HepG2 (cell line): ENCODE measurements at regions not wholly inside any gene's neighbourhood (a gene's known extent, or its start where the extent isn't known, plus 50 kb on each side); places are given as distances from the start of the nearest gene placed in this dataset.
"Not testable (repeated sequence)": the region's sequence is repeated elsewhere in the genome, so short reads cannot be mapped to it uniquely, and the experiment has no call there.

ENCODE experiments used
- ATAC-seq: fragments of 200-7000 bp; cut with Tn5 transposase; 3 replicates; pipeline ENCODE4 v1.9.1; 2020; ENCODE audit warnings: mild to moderate bottlenecking, moderate library complexity
- BruUV-seq: library from RNA; stranded (reverse); fragments of 400-500 nt; replicated peaks from 2 replicates; lab custom pipeline; 2021; lab: Mats Ljungman, UMichigan
- CTCF ChIA-PET: fragments of 300-600 bp; formaldehyde crosslinking; extraction: SDS; loops from one replicate; lab custom pipeline; 2021; ENCODE audit warnings: low total read pairs, inconsistent platforms, low intra/inter-chr PET ratio; lab: Yijun Ruan, JAX
- POLR2A ChIA-PET: fragments of 350-600 bp; sonication (Branson Sonifier 250); formaldehyde crosslinking; loops from one replicate; lab custom pipeline; 2020; ENCODE audit warnings: antibody characterized with exemption, inconsistent platforms; lab: Yijun Ruan, JAX
- DNase-seq: peaks from one replicate; pipeline ENCODE4 v3.0.0-alpha.2; 2015; ENCODE audit warnings: low spot score
- FAIRE-seq: peaks from 3 replicates; lab custom pipeline; 2011; peaks lifted over from hg19 to GRCh38; lab: Jason Lieb, UNC
- H2AFZ ChIP-seq: one replicate; pipeline ENCODE4 v1.6.1; 2011; ENCODE audit warnings: low read length, inconsistent platforms
- H3K27ac ChIP-seq: fragments of 300-600 bp; 3 replicates; pipeline ENCODE4 v1.8.0; 2011; ENCODE audit warnings: mixed run types, mild to moderate bottlenecking, mixed read lengths, low read length, inconsistent platforms; ENCODE audit not compliant: insufficient read depth; ENCODE audit errors: extremely low read length
- H3K27me3 ChIP-seq, 2 experiments: fragments of 200-600 bp in 1 of 2; 2 replicates in 1 of 2; 3 replicates in 1 of 2; pipeline versions ENCODE4 v1.6.0 to v1.8.0; 2011; ENCODE audit warnings: low read length in 2 of 2, mild to moderate bottlenecking in 2 of 2, moderate library complexity in 2 of 2, inconsistent platforms in 1 of 2; ENCODE audit not compliant: insufficient read depth in 2 of 2, control insufficient read depth in 1 of 2
- H3K36me3 ChIP-seq, 2 experiments: fragments of 200-600 bp in 1 of 2; replicated peaks in 1 of 2; 2 replicates in 1 of 2; 3 replicates in 1 of 2; pipeline versions ENCODE4 v1.5.1 to v1.8.0; 2011; ENCODE audit warnings: low read length in 2 of 2, inconsistent platforms in 1 of 2; ENCODE audit not compliant: insufficient read depth in 2 of 2, control insufficient read depth in 1 of 2
- H3K4me1 ChIP-seq: 2 replicates; pipeline ENCODE4 v1.5.1; 2012; ENCODE audit warnings: low read length, inconsistent platforms; ENCODE audit not compliant: insufficient read depth
- H3K4me2 ChIP-seq: 2 replicates; pipeline ENCODE4 v1.6.0; 2011; ENCODE audit warnings: low read depth, low read length, inconsistent platforms
- H3K4me3 ChIP-seq, 3 experiments: fragments of 200-600 bp in 1 of 3; sonication (generic), shearing (Covaris generic) in 1 of 3; replicated peaks in 1 of 3; 2 replicates each; pipeline ENCODE4 v1.5.1; 2011 to 2016; ENCODE audit warnings: low read length in 3 of 3, inconsistent platforms in 2 of 3, low read depth in 2 of 3, mild to moderate bottlenecking in 2 of 3, control low read depth in 1 of 3, mixed read lengths in 1 of 3; ENCODE audit not compliant: insufficient read depth in 1 of 3
- H3K79me2 ChIP-seq: one replicate; pipeline ENCODE4 v1.6.1; 2011; ENCODE audit warnings: low read length, inconsistent platforms; ENCODE audit not compliant: insufficient read depth
- H3K9ac ChIP-seq: 2 replicates; pipeline ENCODE4 v1.6.0; 2011; ENCODE audit warnings: mild to moderate bottlenecking, low read depth, low read length, inconsistent platforms; ENCODE audit not compliant: insufficient read depth
- H3K9me3 ChIP-seq: 2 replicates; pipeline ENCODE4 v1.5.1; 2012; ENCODE audit warnings: mild to moderate bottlenecking, low read length
- H4K20me1 ChIP-seq: 2 replicates; pipeline ENCODE4 v1.6.0; 2011; ENCODE audit warnings: inconsistent platforms, mild to moderate bottlenecking, low read length, moderate library complexity; ENCODE audit not compliant: insufficient read depth
- JARID2 ChIP-seq: sonication (generic); formaldehyde crosslinking; IDR thresholded peaks from 2 replicates; pipeline ENCODE4 v1.8.1; 2023; ENCODE audit warnings: missing genetic modification reagents, inconsistent platforms; ENCODE audit not compliant: insufficient replicate concordance
- MTF2 ChIP-seq: sonication (generic); formaldehyde crosslinking; IDR thresholded peaks from 2 replicates; pipeline ENCODE4 v1.5.0; 2020; ENCODE audit warnings: missing genetic modification reagents, borderline replicate concordance
- NR2F6 ChIP-seq, 2 experiments: IDR thresholded peaks; 2 replicates each; pipeline ENCODE4 v1.6.1; 2016; ENCODE audit warnings: antibody characterized with exemption in 1 of 2, mild to moderate bottlenecking in 1 of 2
- RFX1 ChIP-seq: fragments of 450-650 bp; IDR thresholded peaks from 2 replicates; pipeline ENCODE4 v1.6.1; 2017
- SYNCRIP ChIP-seq: fragments of 200-400 bp; formaldehyde crosslinking; IDR thresholded peaks from 2 replicates; pipeline ENCODE4 v1.6.1; 2018; ENCODE audit warnings: mild to moderate bottlenecking, low read depth, low read length; ENCODE audit not compliant: insufficient read depth
- ZKSCAN8 ChIP-seq: IDR thresholded peaks from 2 replicates; pipeline ENCODE4 v1.6.1; 2016; ENCODE audit warnings: borderline replicate concordance, missing genetic modification reagents, missing compliant biosample characterization
- ZNF260 ChIP-seq: sonication (generic); formaldehyde crosslinking; IDR thresholded peaks from 2 replicates; pipeline ENCODE4 v1.4.0; 2020; ENCODE audit warnings: missing genetic modification reagents, low read depth, mild to moderate bottlenecking, borderline replicate concordance
- WGBS: methylation state at CpG from one replicate; pipeline ENCODE4 v1.1.6; 2017; ENCODE audit warnings: low lambda C conversion rate; 5-methylcytosine and 5-hydroxymethylcytosine counted together
- in situ Hi-C: cut with HindIII; loops from 2 replicates; pipeline ENCODE4 v1.10.0; 2017; ENCODE audit warnings: low pct_unique_long_range_greater_than_20kb; ENCODE audit not compliant: extremely low pct_ligation_motif_present
- intact Hi-C: fragments of 100-400 bp; cut with micrococcal nuclease; formaldehyde crosslinking; loops from one replicate; pipeline ENCODE4 v1.10.0; 2022; ENCODE audit not compliant: unreplicated experiment
- TF ChIP-seq, protein P1 (sequence below): sonication (generic); formaldehyde crosslinking; IDR thresholded peaks from 2 replicates; pipeline ENCODE4 v1.5.0; 2020; ENCODE audit warnings: missing genetic modification reagents

DNA sequence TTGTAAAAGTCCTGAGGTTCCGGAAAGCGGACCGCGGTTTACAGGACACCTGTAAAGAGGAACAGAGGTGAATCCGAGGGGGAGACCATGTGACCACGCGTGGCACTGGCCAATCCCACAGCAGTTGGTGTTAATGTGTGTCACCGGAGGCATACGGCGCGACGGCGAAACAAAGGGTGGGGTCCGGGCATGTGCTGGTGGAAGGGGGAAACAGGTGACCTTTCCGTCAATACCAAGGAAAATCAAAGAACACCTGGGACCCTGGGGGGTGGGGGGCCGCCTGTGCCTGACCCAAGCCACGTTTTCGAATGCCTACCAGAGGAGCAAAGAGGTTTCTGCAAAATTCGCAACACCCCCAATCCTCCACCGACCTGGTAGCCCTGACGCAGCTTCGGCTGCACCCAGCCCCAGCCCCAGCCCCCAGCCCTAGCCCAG is 482.3 kb downstream of the SPATA31A7 start:
- H3K79me2 ChIP-seq, DNase-seq, H3K9ac ChIP-seq, in situ Hi-C loops, POLR2A ChIA-PET, H3K36me3 ChIP-seq, H3K4me2 ChIP-seq, intact Hi-C loops, H4K20me1 ChIP-seq, FAIRE-seq, CTCF ChIA-PET, H3K27me3 ChIP-seq, H3K9me3 ChIP-seq, H2AFZ ChIP-seq, H3K4me1 ChIP-seq, H3K27ac ChIP-seq, H3K4me3 ChIP-seq, BruUV-seq, ATAC-seq: not testable (repeated sequence)
- 65% methylated on average over 21 of the region's 22 CpGs for WGBS

DNA sequence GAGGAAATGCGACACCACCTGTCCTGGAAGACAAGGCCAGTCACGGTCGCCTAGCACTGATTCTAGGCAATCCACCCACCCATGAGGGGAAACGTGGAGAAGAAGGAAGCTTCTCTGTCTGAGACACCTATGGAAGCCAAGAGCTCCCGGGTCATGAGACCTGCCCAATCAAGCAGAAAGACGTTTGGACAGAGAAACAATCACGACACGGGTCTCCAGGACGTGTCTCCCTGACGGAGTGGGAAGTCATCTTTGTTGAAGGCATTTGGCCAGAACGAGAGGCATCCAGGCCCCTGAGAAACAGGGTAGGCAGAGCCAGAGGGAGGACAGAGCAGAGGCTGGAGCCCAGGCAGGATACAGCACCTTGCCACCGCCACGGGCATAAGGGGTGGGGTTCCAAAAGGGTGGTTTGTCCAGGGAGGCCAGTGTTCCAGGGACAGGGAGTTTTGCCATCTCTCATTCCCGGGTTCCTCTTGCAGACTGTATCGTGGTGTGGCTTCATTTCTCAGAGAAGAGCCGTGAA is 482.9 kb downstream of the SPATA31A7 start:
- ATAC-seq, H3K27me3 ChIP-seq, POLR2A ChIA-PET, H3K27ac ChIP-seq, H3K4me2 ChIP-seq, FAIRE-seq, H3K9me3 ChIP-seq, H3K9ac ChIP-seq, BruUV-seq, H3K4me1 ChIP-seq, intact Hi-C loops, H4K20me1 ChIP-seq, H2AFZ ChIP-seq, H3K36me3 ChIP-seq, CTCF ChIA-PET, H3K4me3 ChIP-seq, DNase-seq, in situ Hi-C loops, H3K79me2 ChIP-seq: not testable (repeated sequence)
- 36% methylated on average over 11 of the region's 16 CpGs for WGBS

DNA sequence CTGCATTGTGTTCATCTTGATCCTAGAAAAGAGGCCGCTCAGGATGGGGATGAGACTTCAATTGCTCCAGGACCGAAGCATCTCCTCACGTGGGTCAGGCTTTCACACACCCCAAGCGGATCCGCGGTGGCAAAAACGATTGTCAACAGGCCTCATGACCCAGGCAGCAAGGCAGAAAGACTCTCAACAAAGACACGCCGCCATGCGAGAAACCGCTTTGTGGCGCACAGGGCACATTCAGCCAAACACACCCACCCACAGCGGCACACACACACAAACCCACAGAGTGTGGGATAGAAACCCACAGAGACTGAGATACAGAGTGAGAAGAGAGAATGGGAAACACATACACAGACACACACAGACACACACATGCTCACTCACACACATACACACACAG is 483.4 kb downstream of the SPATA31A7 start:
- H3K79me2 ChIP-seq: no peaks in the 10 kb centered on the region
- no peaks in the 10 kb centered on the region for H3K4me1 ChIP-seq
- ChIA-PET CTCF (no interaction called here), POLR2A (no interaction called here)
- in situ Hi-C loops: no loop called here
- H3K9ac ChIP-seq: no peak overlapping the region
- 69% methylated on average over 6 of the region's 13 CpGs for WGBS
- no peak overlapping the region for H2AFZ ChIP-seq
- no peak overlapping the region for H3K27ac ChIP-seq
- DNase-seq (no peak), ATAC-seq (no peak), FAIRE-seq (no peak)
- no peak overlapping the region for H3K4me3 ChIP-seq
- no TSS peak for BruUV-seq
- no peaks in the 10 kb centered on the region for H3K36me3 ChIP-seq
- intact Hi-C loops: no loop called here
- no peaks in the 10 kb centered on the region for H3K27me3 ChIP-seq
- no peaks in the 10 kb centered on the region for H4K20me1 ChIP-seq
- H3K9me3 ChIP-seq: no peaks in the 10 kb centered on the region
- H3K4me2 ChIP-seq: no peak overlapping the region
- TF ChIP-seq, protein P1, sequence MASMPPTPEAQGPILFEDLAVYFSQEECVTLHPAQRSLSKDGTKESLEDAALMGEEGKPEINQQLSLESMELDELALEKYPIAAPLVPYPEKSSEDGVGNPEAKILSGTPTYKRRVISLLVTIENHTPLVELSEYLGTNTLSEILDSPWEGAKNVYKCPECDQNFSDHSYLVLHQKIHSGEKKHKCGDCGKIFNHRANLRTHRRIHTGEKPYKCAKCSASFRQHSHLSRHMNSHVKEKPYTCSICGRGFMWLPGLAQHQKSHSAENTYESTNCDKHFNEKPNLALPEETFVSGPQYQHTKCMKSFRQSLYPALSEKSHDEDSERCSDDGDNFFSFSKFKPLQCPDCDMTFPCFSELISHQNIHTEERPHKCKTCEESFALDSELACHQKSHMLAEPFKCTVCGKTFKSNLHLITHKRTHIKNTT (CRISPR knock-in tag): no peak
- no peak for TF ChIP-seq MTF2 (CRISPR knock-in tag)
- TF ChIP-seq ZNF260: no peak
- no peak for TF ChIP-seq ZKSCAN8 (CRISPR knock-in tag)
- TF ChIP-seq RFX1: no peak
- TF ChIP-seq NR2F6 (IDR thresholded peaks at IDR 0.05): no peak
- TF ChIP-seq NR2F6 (CRISPR knock-in tag; IDR thresholded peaks at IDR 0.05): no peak
- no peak for TF ChIP-seq JARID2 (CRISPR knock-in tag)
- TF ChIP-seq SYNCRIP: no peak
